ENCODE measurements at regions not wholly inside any gene's neighbourhood (a gene's known extent, or its start where the extent isn't known, plus 50 kb on each side); places are given as distances from the start of the nearest gene placed in this dataset.

- WGBS (ENCODE audit: missing lambda C conversion rate), result 65% methylated on average over 4 of the region's 4 CpGs
- Histone ChIP-seq H3K4me3 (no peak overlapping the region), H3K4me2 (no peak overlapping the region), H3K4me1 (no peaks in the 10 kb centered on the region), H3K9me3 (no peaks in the 10 kb centered on the region), H3K27ac (no peak overlapping the region)
- ATAC-seq (no peak), DNase-seq (ENCODE audit: low read depth in 1 of 2, low spot score in 1 of 2) (no peak), FAIRE-seq (no peak)
- ChIA-PET CTCF (no interaction called here), POLR2A (no interaction called here)
- TF ChIP-seq E2F6 (IDR thresholded peaks at IDR 0.05; ENCODE audit: borderline replicate concordance, low read depth) (no peak), RFX5 (IDR thresholded peaks at IDR 0.05) (no peak), ZNF302 (CRISPR knock-in tag; IDR thresholded peaks at IDR 0.05) (no peak), ZC3H11A (IDR thresholded peaks at IDR 0.05) (no peak), TP53 (CRISPR knock-in tag; IDR thresholded peaks at IDR 0.05) (no peak), HDAC2 (IDR thresholded peaks at IDR 0.05) (no peak), HOXA7 (CRISPR knock-in tag; IDR thresholded peaks at IDR 0.05) (no peak), JUNB (IDR thresholded peaks at IDR 0.05) (no peak), PHF8 (IDR thresholded peaks at IDR 0.05; ENCODE audit: borderline replicate concordance, low read depth) (no peak), ZFP36 (IDR thresholded peaks at IDR 0.05; ENCODE audit: borderline replicate concordance, partially characterized antibody) (no peak), HES2 (IDR thresholded peaks at IDR 0.05) (no peak), SMC3 (IDR thresholded peaks at IDR 0.05) (no peak), KDM5A (IDR thresholded peaks at IDR 0.05) (no peak)
These were observed 102.8 kb downstream of the IL12A start for GRCh38 chr3:160091441-160091840.

GRCh38 chr3:160092760-160093159 lies 104.1 kb downstream of the IL12A start:
- ChIA-PET POLR2A (no interaction called here), CTCF (no interaction called here)
- Histone ChIP-seq H3K27ac (no peak overlapping the region), H3K4me2 (no peak overlapping the region), H3K9me3 (no peaks in the 10 kb centered on the region), H3K4me1 (no peaks in the 10 kb centered on the region), H3K4me3 (no peak overlapping the region)
- DNase-seq (ENCODE audit: low read depth in 1 of 2, low spot score in 1 of 2) (no peak), FAIRE-seq (no peak), ATAC-seq (no peak)
- WGBS (ENCODE audit: missing lambda C conversion rate), result 82% methylated on average over 4 of the region's 4 CpGs
- TF ChIP-seq ZFP36 (IDR thresholded peaks at IDR 0.05; ENCODE audit: borderline replicate concordance, partially characterized antibody) (no peak), MAZ (IDR thresholded peaks at IDR 0.05; ENCODE audit: borderline replicate concordance, low read depth, low read length) (no peak), MAX (IDR thresholded peaks at IDR 0.05) (no peak), FOSB (CRISPR knock-in tag; IDR thresholded peaks at IDR 0.05) (no peak), SREBF2 (IDR thresholded peaks at IDR 0.05) (no peak), ELK1 (IDR thresholded peaks at IDR 0.05; ENCODE audit: low read depth, low read length) (no peak), RFX5 (IDR thresholded peaks at IDR 0.05) (no peak), CHD4 (IDR thresholded peaks at IDR 0.05; ENCODE audit: borderline replicate concordance) (no peak), BHLHE40 (IDR thresholded peaks at IDR 0.05; ENCODE audit: low read depth, low read length) (no peak), EHF (CRISPR knock-in tag; IDR thresholded peaks at IDR 0.05) (no peak), MAFK (IDR thresholded peaks at IDR 0.05; ENCODE audit: partially characterized antibody) (no peak), NFE2L2 (conservative IDR thresholded peaks at IDR 0.05; ENCODE audit: low read length) (no peak), RARB (CRISPR knock-in tag; IDR thresholded peaks at IDR 0.05) (no peak), ZC3H11A (IDR thresholded peaks at IDR 0.05) (no peak), FOXS1 (CRISPR knock-in tag; IDR thresholded peaks at IDR 0.05) (no peak), CTCF (IDR thresholded peaks at IDR 0.05) (no peak), NR3C1 (IDR thresholded peaks at IDR 0.05) (no peak)
